Upper lobe of right lung (tissue), 1 donor: ENCODE measurements at regions not wholly inside any gene's neighbourhood (a gene's known extent, or its start where the extent isn't known, plus 50 kb on each side); places are given as distances from the start of the nearest gene placed in this dataset.

ENCODE experiments used
- ATAC-seq: fragments of 200-7000 bp; cut with Tn5 transposase; one replicate; pipeline ENCODE4 v1.9.1; 2020; ENCODE audit warnings: mild to moderate bottlenecking, moderate library complexity
- DNase-seq: peaks from one replicate; pipeline ENCODE4 v3.0.0-alpha.2; 2020
- H3K27ac ChIP-seq: fragments of 200-600 bp; one replicate; pipeline ENCODE4 v1.8.0; 2022
- H3K27me3 ChIP-seq: fragments of 200-600 bp; one replicate; pipeline ENCODE4 v1.8.0; 2022; ENCODE audit warnings: mild to moderate bottlenecking
- H3K36me3 ChIP-seq: fragments of 200-600 bp; one replicate; pipeline ENCODE4 v1.8.0; 2022
- H3K4me1 ChIP-seq: fragments of 200-600 bp; one replicate; pipeline ENCODE4 v1.8.0; 2022
- H3K4me3 ChIP-seq: fragments of 200-600 bp; one replicate; pipeline ENCODE4 v1.8.0; 2022; ENCODE audit warnings: mild to moderate bottlenecking
- H3K9me3 ChIP-seq: fragments of 200-600 bp; one replicate; pipeline ENCODE4 v1.8.0; 2022
- intact Hi-C: fragments of 100-400 bp; cut with DNase I; formaldehyde crosslinking; loops from one replicate; pipeline ENCODE4 v1.11.0; 2022
- TF ChIP-seq, protein P1 (sequence below): fragments of 200-600 bp; IDR thresholded peaks from one replicate; pipeline ENCODE4 v1.8.0; 2022; ENCODE audit warnings: antibody characterized with exemption
- donor health status: DM: no; HTN: yes; CAD: no; lungs with severe emphysema.

DNA sequence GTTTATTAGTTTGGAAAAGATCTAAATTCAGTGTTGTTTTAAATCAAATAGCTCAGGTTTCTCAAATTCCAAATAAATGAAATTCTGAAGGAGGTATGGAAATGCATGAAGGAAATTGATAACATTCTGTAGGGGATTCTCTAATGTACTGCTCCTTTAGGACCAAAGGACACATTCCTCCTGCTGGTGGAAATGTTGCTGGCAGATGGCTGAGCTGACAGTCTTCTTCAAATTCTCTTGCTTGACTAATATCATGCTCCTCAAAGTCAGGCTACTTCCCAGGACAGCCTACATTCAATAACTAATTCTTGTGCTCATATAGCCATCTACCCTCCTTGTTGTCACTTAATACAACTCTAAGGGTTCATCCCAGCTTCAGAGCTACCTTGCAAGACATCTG is 1118.5 kb downstream of the PCDH9 start:
- Histone ChIP-seq H3K4me3 (no peak overlapping the region), H3K9me3 (no peaks in the 10 kb centered on the region), H3K4me1 (no peaks in the 10 kb centered on the region), H3K36me3 (no peaks in the 10 kb centered on the region), H3K27me3 (no peaks in the 10 kb centered on the region), H3K27ac (no peak overlapping the region)
- DNase-seq = no peak
- TF ChIP-seq, protein P1, sequence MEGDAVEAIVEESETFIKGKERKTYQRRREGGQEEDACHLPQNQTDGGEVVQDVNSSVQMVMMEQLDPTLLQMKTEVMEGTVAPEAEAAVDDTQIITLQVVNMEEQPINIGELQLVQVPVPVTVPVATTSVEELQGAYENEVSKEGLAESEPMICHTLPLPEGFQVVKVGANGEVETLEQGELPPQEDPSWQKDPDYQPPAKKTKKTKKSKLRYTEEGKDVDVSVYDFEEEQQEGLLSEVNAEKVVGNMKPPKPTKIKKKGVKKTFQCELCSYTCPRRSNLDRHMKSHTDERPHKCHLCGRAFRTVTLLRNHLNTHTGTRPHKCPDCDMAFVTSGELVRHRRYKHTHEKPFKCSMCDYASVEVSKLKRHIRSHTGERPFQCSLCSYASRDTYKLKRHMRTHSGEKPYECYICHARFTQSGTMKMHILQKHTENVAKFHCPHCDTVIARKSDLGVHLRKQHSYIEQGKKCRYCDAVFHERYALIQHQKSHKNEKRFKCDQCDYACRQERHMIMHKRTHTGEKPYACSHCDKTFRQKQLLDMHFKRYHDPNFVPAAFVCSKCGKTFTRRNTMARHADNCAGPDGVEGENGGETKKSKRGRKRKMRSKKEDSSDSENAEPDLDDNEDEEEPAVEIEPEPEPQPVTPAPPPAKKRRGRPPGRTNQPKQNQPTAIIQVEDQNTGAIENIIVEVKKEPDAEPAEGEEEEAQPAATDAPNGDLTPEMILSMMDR = no peak
- intact Hi-C loops = no loop called here
- ATAC-seq = no peak

DNA sequence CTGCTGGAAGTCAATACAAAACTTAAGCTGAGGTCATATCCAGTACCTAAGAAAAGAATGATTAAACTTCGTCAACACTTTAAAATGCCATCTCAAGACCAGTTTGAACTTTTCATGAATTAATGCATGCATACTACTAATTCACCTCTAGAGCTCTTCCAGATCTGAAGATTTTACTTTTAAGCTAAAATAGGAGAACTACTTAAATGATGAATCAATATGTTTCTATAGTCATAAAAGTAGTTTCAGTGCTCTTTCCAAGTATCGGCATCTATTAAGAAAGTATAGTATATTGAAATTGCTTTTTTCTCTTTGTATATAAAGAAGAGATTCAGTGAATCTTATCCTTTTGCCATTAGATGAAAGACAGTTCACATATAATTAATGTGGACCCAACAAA is 1123.9 kb downstream of the PCDH9 start:
- no peaks in the 10 kb centered on the region for H3K9me3 ChIP-seq
- intact Hi-C loops = no loop called here
- H3K27ac ChIP-seq = no peak overlapping the region
- no peaks in the 10 kb centered on the region for H3K27me3 ChIP-seq
- H3K4me3 ChIP-seq = no peak overlapping the region
- TF ChIP-seq, protein P1 = no peak
- H3K36me3 ChIP-seq = no peaks in the 10 kb centered on the region
- ATAC-seq = no peak
- DNase-seq = no peak
- H3K4me1 ChIP-seq = no peaks in the 10 kb centered on the region

DNA sequence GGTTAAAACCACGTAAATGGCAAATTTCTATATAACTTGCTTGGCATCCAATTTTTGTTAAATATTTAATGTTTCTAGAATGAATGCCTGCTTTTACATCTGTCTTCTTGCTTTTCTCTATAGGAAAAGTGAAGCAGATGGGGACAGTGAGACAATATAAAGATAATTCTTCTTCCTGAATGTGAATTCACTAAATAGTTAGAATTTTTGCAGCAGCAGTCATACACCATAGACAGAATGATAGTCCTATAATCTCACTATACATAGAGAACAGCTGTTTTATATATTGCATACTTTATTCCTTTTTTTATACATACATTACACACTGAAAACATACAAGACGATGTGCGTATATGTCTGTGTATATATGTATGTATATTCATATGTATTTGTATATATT is 1127.3 kb downstream of the PCDH9 start:
- Histone ChIP-seq H3K27ac (no peak overlapping the region), H3K9me3 (no peaks in the 10 kb centered on the region), H3K4me3 (no peak overlapping the region), H3K27me3 (no peaks in the 10 kb centered on the region), H3K4me1 (no peaks in the 10 kb centered on the region), H3K36me3 (no peaks in the 10 kb centered on the region)
- intact Hi-C loops = no loop called here
- ATAC-seq (no peak), DNase-seq (no peak)
- TF ChIP-seq, protein P1 = no peak

GRCh38 chr13:66099825-66100224 is 1130.3 kb downstream of the PCDH9 start:
- TF ChIP-seq, protein P1 = no peak
- no peaks in the 10 kb centered on the region for H3K36me3 ChIP-seq
- H3K27me3 ChIP-seq = no peaks in the 10 kb centered on the region
- H3K4me3 ChIP-seq = no peak overlapping the region
- intact Hi-C loops = no loop called here
- no peak overlapping the region for H3K27ac ChIP-seq
- H3K4me1 ChIP-seq = no peaks in the 10 kb centered on the region
- ATAC-seq = no peak
- H3K9me3 ChIP-seq = no peaks in the 10 kb centered on the region
- no peak for DNase-seq

- intact Hi-C loops = no loop called here
- H3K36me3 ChIP-seq = no peaks in the 10 kb centered on the region
Measured at GRCh38 chr13:66098931-66099628, 1131.1 kb downstream of the PCDH9 start.

More at GRCh38 chr13:66098931-66099628, 1131.1 kb downstream of the PCDH9 start:
- DNase-seq (no peak), ATAC-seq (no peak)
- H3K9me3 ChIP-seq = no peaks in the 10 kb centered on the region
- no peak overlapping the region for H3K4me3 ChIP-seq
- TF ChIP-seq, protein P1 = no peak
- no peak overlapping the region for H3K27ac ChIP-seq
- H3K4me1 ChIP-seq = no peaks in the 10 kb centered on the region
- no peaks in the 10 kb centered on the region for H3K27me3 ChIP-seq
